K562 (cell line): ENCODE measurements at regions not wholly inside any gene's neighbourhood (a gene's known extent, or its start where the extent isn't known, plus 50 kb on each side); places are given as distances from the start of the nearest gene placed in this dataset.

Source experiments
- ATAC-seq: fragments of 200-7000 bp; cut with Tn5 transposase; 3 replicates; pipeline ENCODE4 v1.9.1; 2020; ENCODE audit warnings: moderate library complexity
- BruUV-seq: library from RNA; stranded (reverse); fragments of 400-500 nt; replicated peaks from 2 replicates; lab custom pipeline; 2021; lab: Mats Ljungman, UMichigan
- CTCF ChIA-PET: fragments of 300-600 bp; formaldehyde crosslinking; extraction: SDS; loops from one replicate; lab custom pipeline; 2021; ENCODE audit warnings: low intra/inter-chr PET ratio; lab: Yijun Ruan, JAX
- POLR2A ChIA-PET: fragments of 300-600, 350-650 bp; sonication (Branson Sonifier 250); formaldehyde crosslinking; extraction: SDS; loops from one replicate; lab custom pipeline; 2021; ENCODE audit warnings: antibody characterized with exemption, inconsistent platforms; lab: Yijun Ruan, JAX
- DNase-seq, 4 experiments: peaks; one replicate each; pipeline versions ENCODE4 v3.0.0 to v3.0.0-alpha.2; 2011 to 2018; ENCODE audit warnings: low spot score in 3 of 4, mixed read lengths in 3 of 4; ENCODE audit errors: extremely low read depth in 1 of 4
- FAIRE-seq: peaks from 2 replicates; lab custom pipeline; 2011; peaks lifted over from hg19 to GRCh38; lab: Jason Lieb, UNC
- H2AFZ ChIP-seq: 2 replicates; pipeline ENCODE4 v1.6.0; 2011; ENCODE audit warnings: low read depth, low read length, control low read depth, inconsistent platforms
- H3K27ac ChIP-seq: fragments of 200-600 bp; 3 replicates; pipeline ENCODE4 v1.8.0; 2011; ENCODE audit warnings: low read depth, mild to moderate bottlenecking, control low read depth, inconsistent platforms, low read length, moderate library complexity, mixed read lengths; ENCODE audit errors: extremely low read depth
- H3K27me3 ChIP-seq, 2 experiments: fragments of 300-600 bp in 1 of 2; 2 replicates in 1 of 2; 3 replicates in 1 of 2; pipeline versions ENCODE4 v1.6.0 to v1.8.0; 2011; ENCODE audit warnings: inconsistent platforms in 2 of 2, low read length in 2 of 2, mild to moderate bottlenecking in 1 of 2, mixed read lengths in 1 of 2, moderate library complexity in 1 of 2; ENCODE audit not compliant: control insufficient read depth in 2 of 2, insufficient read depth in 2 of 2
- H3K36me3 ChIP-seq: fragments of 300-600 bp; 3 replicates; pipeline ENCODE4 v1.8.0; 2011; ENCODE audit warnings: mild to moderate bottlenecking, low read length, inconsistent platforms; ENCODE audit not compliant: control insufficient read depth, insufficient read depth
- H3K4me1 ChIP-seq, 2 experiments: fragments of 200-600 bp in 1 of 2; replicated peaks in 1 of 2; 2 replicates in 1 of 2; 3 replicates in 1 of 2; pipeline versions ENCODE4 v1.5.1 to v1.8.0; 2011; ENCODE audit warnings: inconsistent platforms in 2 of 2, low read length in 2 of 2, mild to moderate bottlenecking in 1 of 2, mixed read lengths in 1 of 2, moderate library complexity in 1 of 2; ENCODE audit not compliant: control insufficient read depth in 2 of 2, insufficient read depth in 2 of 2
- H3K4me2 ChIP-seq: 2 replicates; pipeline ENCODE4 v1.6.1; 2011; ENCODE audit warnings: low read length, control low read depth, inconsistent platforms, mixed read lengths; ENCODE audit not compliant: insufficient read depth
- H3K4me3 ChIP-seq: fragments of 200-600 bp; sonication (generic), shearing (Covaris generic); 2 replicates; pipeline ENCODE4 v1.5.1; 2016; ENCODE audit warnings: control low read depth, inconsistent platforms
- H3K79me2 ChIP-seq: fragments of 200-600 bp; 3 replicates; pipeline ENCODE4 v1.8.0; 2011; ENCODE audit warnings: low read length, inconsistent platforms; ENCODE audit not compliant: control insufficient read depth, insufficient read depth
- H3K9ac ChIP-seq, 2 experiments: 2 replicates each; pipeline versions ENCODE4 v1.6.0 to v1.6.1; 2011; ENCODE audit warnings: low read depth in 2 of 2, low read length in 2 of 2, control low read depth in 1 of 2, inconsistent platforms in 1 of 2, mild to moderate bottlenecking in 1 of 2, mixed read lengths in 1 of 2; ENCODE audit not compliant: insufficient read depth in 1 of 2
- H3K9me1 ChIP-seq: one replicate; pipeline ENCODE4 v1.6.0; 2011; ENCODE audit warnings: inconsistent platforms, mild to moderate bottlenecking, low read length, moderate library complexity; ENCODE audit not compliant: control insufficient read depth, insufficient read depth
- H3K9me3 ChIP-seq: replicated peaks from 2 replicates; pipeline ENCODE4 v1.5.1; 2011; ENCODE audit warnings: low read depth, low read length, inconsistent platforms; ENCODE audit not compliant: control insufficient read depth, insufficient read depth
- H4K20me1 ChIP-seq: replicated peaks from 2 replicates; pipeline ENCODE4 v1.6.1; 2011; ENCODE audit warnings: low read length, inconsistent platforms, mixed read lengths; ENCODE audit not compliant: control insufficient read depth, insufficient read depth
- ARID3A ChIP-seq: IDR thresholded peaks from 2 replicates; pipeline ENCODE4 v1.6.1; 2012; ENCODE audit warnings: low read depth, low read length, improper control_type of control experiment, borderline replicate concordance
- ATF6 ChIP-seq: sonication (generic); formaldehyde crosslinking; IDR thresholded peaks from 2 replicates; pipeline ENCODE4 v1.4.0; 2020; ENCODE audit warnings: mild to moderate bottlenecking, missing genetic modification reagents
- GABPA ChIP-seq: fragments of 200-800 bp; sonication (Bioruptor generic); conservative IDR thresholded peaks from 2 replicates; pipeline ENCODE4 v1.6.1; 2016; ENCODE audit warnings: low read depth, missing genetic modification characterization, missing compliant biosample characterization
- NCOA2 ChIP-seq, 2 experiments: fragments of 450-650 bp; IDR thresholded peaks; 2 replicates each; pipeline ENCODE4 v1.6.1; 2018; ENCODE audit warnings: mild to moderate bottlenecking in 2 of 2, moderate library complexity in 1 of 2; ENCODE audit not compliant: partially characterized antibody in 2 of 2
- NFIC ChIP-seq: fragments of 450-650 bp; IDR thresholded peaks from 2 replicates; pipeline ENCODE4 v1.6.1; 2017; ENCODE audit warnings: mild to moderate bottlenecking, inconsistent platforms
- RNF2 ChIP-seq: sonication (generic); IDR thresholded peaks from 2 replicates; pipeline ENCODE4 v1.6.1; 2016
- TFAM ChIP-seq: fragments of 250-450 bp; sonication (Bioruptor Pico); conservative IDR thresholded peaks from 2 replicates; pipeline ENCODE4 v1.5.0; 2021; ENCODE audit warnings: mild to moderate bottlenecking, moderate library complexity
- ZNF282 ChIP-seq: sonication (generic); formaldehyde crosslinking; IDR thresholded peaks from 2 replicates; pipeline ENCODE4 v1.8.1; 2023; ENCODE audit warnings: missing genetic modification reagents
- ZNF518B ChIP-seq: fragments of 250-450 bp; sonication (Bioruptor Pico); IDR thresholded peaks from 2 replicates; pipeline ENCODE4 v1.5.0; 2021; ENCODE audit warnings: mild to moderate bottlenecking, moderate library complexity
- ZNF583 ChIP-seq: fragments of 250-450 bp; sonication (Bioruptor Pico); IDR thresholded peaks from 2 replicates; pipeline ENCODE4 v1.4.0; 2020
- ZNF584 ChIP-seq: fragments of 200-800 bp; sonication (Bioruptor generic); IDR thresholded peaks from 2 replicates; pipeline ENCODE4 v1.6.1; 2016; ENCODE audit warnings: low read depth, mild to moderate bottlenecking, missing genetic modification characterization, missing compliant biosample characterization
- ZNF740 ChIP-seq, 3 experiments: fragments of 200-800 bp in 1 of 3; sonication (Bioruptor generic) in 1 of 3; sonication (generic) in 1 of 3; formaldehyde crosslinking in 1 of 3; IDR thresholded peaks; 2 replicates each; pipeline versions ENCODE4 v1.6.1 to v1.8.0; 2016 to 2022; ENCODE audit warnings: mild to moderate bottlenecking in 2 of 3, missing compliant biosample characterization in 2 of 3, missing genetic modification characterization in 2 of 3, missing genetic modification reagents in 1 of 3
- WGBS: fragments of 100-300 bp; shearing (Covaris generic); methylation state at CpG from one replicate; pipeline ENCODE4 v1.1.6; 2016; ENCODE audit warnings: low coverage, mixed read lengths; ENCODE audit not compliant: insufficient coverage; ENCODE audit errors: missing lambda C conversion rate; 5-methylcytosine and 5-hydroxymethylcytosine counted together
- in situ Hi-C: fragments of 300-500 bp; cut with MboI; formaldehyde crosslinking; loops from 4 replicates; pipeline ENCODE4 v1.15.0; 2018; ENCODE audit warnings: inconsistent platforms, mixed read lengths
- intact Hi-C: fragments of 100-400 bp; cut with micrococcal nuclease; formaldehyde crosslinking; loops from 2 replicates; pipeline ENCODE4 v1.14.2; 2022

GRCh38 chr1:90318431-90318830 lies 323.5 kb downstream of the ZNF326 start:
- Histone ChIP-seq H3K27ac (no peak overlapping the region), H4K20me1 (no peaks in the 10 kb centered on the region), H3K27me3 (0 out of 5 replicates have a peak, but pooled peaks cover 0 to 4% of the 10 kb centered on the region in 2 experiments), H3K9me1 (no peaks in the 10 kb centered on the region), H3K4me1 (0 out of 5 replicates have a peak, but pooled peaks cover 0 to 3% of the 10 kb centered on the region in 2 experiments), H3K4me2 (no peak overlapping the region), H3K36me3 (no peaks in the 10 kb centered on the region), H3K4me3 (no peak overlapping the region), H3K9ac (no peak overlapping the region), H3K79me2 (no peaks in the 10 kb centered on the region), H2AFZ (no peak overlapping the region), H3K9me3 (no peaks in the 10 kb centered on the region)
- under 1% methylated on average over 5 of the region's 5 CpGs for WGBS
- ChIA-PET POLR2A (no interaction called here), CTCF (no interaction called here)
- intact Hi-C loops (no loop called here), in situ Hi-C loops (no loop called here)
- ATAC-seq: no peak
- no peak for FAIRE-seq
- BruUV-seq: no TSS peak
- no peak for DNase-seq
- TF ChIP-seq ATF6 (CRISPR knock-in tag) (no peak), ZNF584 (CRISPR knock-in tag) (no peak), ZNF583 (CRISPR knock-in tag) (no peak), TFAM (no peak), ARID3A (no peak), ZNF518B (CRISPR knock-in tag) (no peak), ZNF740 (CRISPR knock-in tag; IDR thresholded peaks at IDR 0.05) (no peak), ZNF740 (tag; IDR thresholded peaks at IDR 0.05) (no peak), RNF2 (no peak), GABPA (tag) (no peak), ZNF282 (CRISPR knock-in tag) (no peak), NCOA2 (IDR thresholded peaks at IDR 0.05; ENCODE audit: partially characterized antibody in 2 of 2) (no peak), NFIC (no peak)
